Neural progenitor cell (in vitro differentiated cells): ENCODE measurements at regions not wholly inside any gene's neighbourhood (a gene's known extent, or its start where the extent isn't known, plus 50 kb on each side); places are given as distances from the start of the nearest gene placed in this dataset.

ENCODE experiments used
- CTCF ChIP-seq: fragments of 200-600 bp; sonication (generic); IDR thresholded peaks from 2 replicates; pipeline ENCODE4 v1.5.1; 2017; ENCODE audit warnings: antibody characterized with exemption, mild to moderate bottlenecking
- EZH2phosphoT487 ChIP-seq: fragments of 200-600 bp; sonication (generic); IDR thresholded peaks from 2 replicates; pipeline ENCODE4 v1.6.1; 2017; ENCODE audit warnings: antibody characterized with exemption

- TF ChIP-seq CTCF = no peak
- TF ChIP-seq EZH2phosphoT487 = no peak
Measured at GRCh38 chr14:98408713-98409112, 863.3 kb downstream of the BCL11B start.
